GM10248 (cell line): ENCODE measurements at regions not wholly inside any gene's neighbourhood (a gene's known extent, or its start where the extent isn't known, plus 50 kb on each side); places are given as distances from the start of the nearest gene placed in this dataset.

Experiments
- CTCF ChIA-PET: fragments of 300-600 bp; sonication (Branson Sonifier 250); formaldehyde crosslinking; extraction: SDS; loops from one replicate; lab custom pipeline; 2021; ENCODE audit warnings: antibody characterized with exemption; lab: Yijun Ruan, JAX
- POLR2A ChIA-PET: fragments of 350-650 bp; sonication (Branson Sonifier 250); formaldehyde crosslinking; extraction: SDS; loops from one replicate; lab custom pipeline; 2020; ENCODE audit warnings: antibody characterized with exemption; lab: Yijun Ruan, JAX
- DNase-seq: peaks from one replicate; pipeline ENCODE4 v3.0.0; 2012; ENCODE audit errors: extremely low spot score
- CTCF ChIP-seq: IDR thresholded peaks from 2 replicates; pipeline ENCODE4 v1.5.1; 2012; ENCODE audit warnings: mild to moderate bottlenecking, low read depth; ENCODE audit errors: extremely low read depth, missing control alignments, control extremely low read depth

- DNase-seq = no peak
- ChIA-PET POLR2A (no interaction called here), CTCF (no interaction called here)
- TF ChIP-seq CTCF = no peak
Observed at GRCh38 chrX:8868070-8868773, 67.0 kb upstream of the FAM9A start.

GRCh38 chrX:8867406-8867805 lies 66.2 kb upstream of the FAM9A start:
- ChIA-PET CTCF (no interaction called here), POLR2A (no interaction called here)
- no peak for TF ChIP-seq CTCF
- DNase-seq = no peak

- POLR2A ChIA-PET = no interaction called here
- TF ChIP-seq CTCF = no peak
- DNase-seq = no peak
- CTCF ChIA-PET = no interaction called here
Observed at GRCh38 chrX:8864161-8864560, 63.0 kb upstream of the FAM9A start.

- ChIA-PET CTCF (no interaction called here), POLR2A (no interaction called here)
- TF ChIP-seq CTCF = no peak
- DNase-seq = no peak
Observed at GRCh38 chrX:8861908-8862307, 60.7 kb upstream of the FAM9A start.

- ChIA-PET CTCF (no interaction called here), POLR2A (no interaction called here)
- no peak for DNase-seq
- no peak for TF ChIP-seq CTCF
Observed at GRCh38 chrX:8851231-8851886, 50.2 kb upstream of the FAM9A start.
